Uterus (tissue), 3 donors: ENCODE measurements at regions not wholly inside any gene's neighbourhood (a gene's known extent, or its start where the extent isn't known, plus 50 kb on each side); places are given as distances from the start of the nearest gene placed in this dataset.
"Not testable (repeated sequence)": the region's sequence is repeated elsewhere in the genome, so short reads cannot be mapped to it uniquely, and the experiment has no call there.

Source experiments
- DNase-seq, 2 donors: peaks; one replicate each; pipeline ENCODE4 v3.0.0-alpha.2; 2019 to 2020
- H3K27ac ChIP-seq, 2 donors: fragments of 200-600 bp; sonication (generic); 1 replicate in 1 of 2; 2 replicates in 1 of 2; pipeline ENCODE4 v1.5.1; 2016 to 2018
- H3K27me3 ChIP-seq, 2 donors: fragments of 200-600 bp; sonication (generic); one replicate each; pipeline ENCODE4 v1.5.1; 2018 to 2019; ENCODE audit warnings: control low read depth in 1 of 2
- H3K36me3 ChIP-seq, 2 donors: fragments of 200-600 bp; sonication (generic); one replicate each; pipeline ENCODE4 v1.5.1; 2019; ENCODE audit warnings: control low read depth in 1 of 2
- H3K4me1 ChIP-seq, 2 donors: fragments of 200-600 bp; sonication (generic); one replicate each; pipeline ENCODE4 v1.5.1; 2018 to 2019; ENCODE audit warnings: control low read depth in 1 of 2
- H3K4me3 ChIP-seq, 2 donors: fragments of 200-600 bp; sonication (generic); 1 replicate in 1 of 2; 2 replicates in 1 of 2; pipeline ENCODE4 v1.5.1; 2018 to 2019; ENCODE audit warnings: mild to moderate bottlenecking in 1 of 2
- H3K9me3 ChIP-seq, 2 donors: fragments of 200-600 bp; sonication (generic); one replicate each; pipeline ENCODE4 v1.5.1; 2019; ENCODE audit warnings: control low read depth in 1 of 2
- CTCF ChIP-seq, 4 experiments: fragments of 200-600 bp in 2 of 4; fragments of 450-650 bp in 2 of 4; sonication (generic) in 2 of 4; IDR thresholded peaks; one replicate each; pipeline ENCODE4 v1.5.1; 2016 to 2019; ENCODE audit warnings: antibody characterized with exemption in 4 of 4, mild to moderate bottlenecking in 2 of 4, moderate library complexity in 1 of 4
- POLR2A ChIP-seq, 2 donors: fragments of 450-650 bp; IDR thresholded peaks; one replicate each; pipeline ENCODE4 v1.6.1; 2016; ENCODE audit warnings: antibody characterized with exemption in 2 of 2, mild to moderate bottlenecking in 1 of 2, moderate library complexity in 1 of 2
- intact Hi-C: fragments of 100-400 bp; cut with DNase I; formaldehyde crosslinking; loops from one replicate; pipeline ENCODE4 v1.15.1; 2023; ENCODE audit warnings: low total_unique reads
- donor health status: DM: yes; HTN: yes; CAD: no.

DNA sequence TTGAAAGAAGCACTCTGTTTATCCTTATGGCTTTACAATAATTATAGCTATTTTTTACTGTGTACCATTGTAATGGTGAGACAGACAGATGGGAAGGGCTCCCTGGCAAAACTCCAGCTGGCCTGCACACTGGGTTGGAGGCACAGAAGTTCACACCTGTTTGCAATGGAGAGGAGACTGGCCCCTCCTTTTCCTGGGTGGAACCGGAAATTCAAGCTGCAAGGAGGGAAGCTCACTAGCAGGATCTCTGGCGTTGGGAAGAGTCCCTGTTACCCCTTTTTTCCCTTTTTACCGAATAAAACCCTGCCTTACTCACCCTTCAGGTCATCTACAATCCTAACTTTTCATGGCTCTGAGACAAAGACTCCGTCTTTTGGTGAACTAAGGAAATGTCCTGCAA is 100.3 kb upstream of the TFPI start:
- no peaks in the 10 kb centered on the region for H3K36me3 ChIP-seq
- no peak overlapping the region for H3K4me3 ChIP-seq
- no peak overlapping the region for H3K27ac ChIP-seq
- no peaks in the 10 kb centered on the region for H3K27me3 ChIP-seq
- TF ChIP-seq CTCF (IDR thresholded peaks at IDR 0.05) (no peak), POLR2A (IDR thresholded peaks at IDR 0.05) (no peak)
- no peak for DNase-seq
- intact Hi-C loops, result no loop called here
- H3K9me3 ChIP-seq, result no peaks in the 10 kb centered on the region
- no peaks in the 10 kb centered on the region for H3K4me1 ChIP-seq

GRCh38 chr2:187655001-187655400 is 100.8 kb upstream of the TFPI start:
- H3K4me3 ChIP-seq, result no peak overlapping the region
- no peaks in the 10 kb centered on the region for H3K4me1 ChIP-seq
- TF ChIP-seq POLR2A (IDR thresholded peaks at IDR 0.05), result no peak
- TF ChIP-seq CTCF (IDR thresholded peaks at IDR 0.05), result no peak
- DNase-seq, result no peak
- no peak overlapping the region for H3K27ac ChIP-seq
- H3K9me3 ChIP-seq, result no peaks in the 10 kb centered on the region
- intact Hi-C loops, result no loop called here
- no peaks in the 10 kb centered on the region for H3K36me3 ChIP-seq
- no peaks in the 10 kb centered on the region for H3K27me3 ChIP-seq

DNA sequence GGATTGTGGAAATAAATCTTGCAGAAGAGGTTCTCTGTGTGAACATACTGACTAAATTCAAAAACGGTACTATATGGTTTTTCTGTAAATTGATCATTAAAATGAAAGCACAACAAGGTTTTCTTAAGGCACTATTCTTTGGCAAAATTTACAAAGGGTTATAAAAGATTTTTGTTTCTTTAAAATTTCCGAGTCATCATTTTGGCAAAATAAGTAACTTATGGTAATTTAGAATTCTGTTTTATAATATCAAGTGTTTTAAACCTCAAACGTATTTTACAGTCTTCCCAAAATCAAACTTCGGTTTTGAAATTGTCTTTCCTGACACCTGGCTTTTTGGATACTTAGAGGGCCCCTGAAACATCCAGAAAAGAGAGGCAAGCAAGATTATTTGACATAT is 101.9 kb upstream of the TFPI start:
- no peaks in the 10 kb centered on the region for H3K9me3 ChIP-seq
- H3K36me3 ChIP-seq, result no peaks in the 10 kb centered on the region
- H3K4me1 ChIP-seq, result no peaks in the 10 kb centered on the region
- no peak for DNase-seq
- no peak overlapping the region for H3K4me3 ChIP-seq
- no peak overlapping the region for H3K27ac ChIP-seq
- no peaks in the 10 kb centered on the region for H3K27me3 ChIP-seq
- intact Hi-C loops, result no loop called here
- TF ChIP-seq POLR2A (IDR thresholded peaks at IDR 0.05) (no peak), CTCF (IDR thresholded peaks at IDR 0.05) (no peak)

DNA sequence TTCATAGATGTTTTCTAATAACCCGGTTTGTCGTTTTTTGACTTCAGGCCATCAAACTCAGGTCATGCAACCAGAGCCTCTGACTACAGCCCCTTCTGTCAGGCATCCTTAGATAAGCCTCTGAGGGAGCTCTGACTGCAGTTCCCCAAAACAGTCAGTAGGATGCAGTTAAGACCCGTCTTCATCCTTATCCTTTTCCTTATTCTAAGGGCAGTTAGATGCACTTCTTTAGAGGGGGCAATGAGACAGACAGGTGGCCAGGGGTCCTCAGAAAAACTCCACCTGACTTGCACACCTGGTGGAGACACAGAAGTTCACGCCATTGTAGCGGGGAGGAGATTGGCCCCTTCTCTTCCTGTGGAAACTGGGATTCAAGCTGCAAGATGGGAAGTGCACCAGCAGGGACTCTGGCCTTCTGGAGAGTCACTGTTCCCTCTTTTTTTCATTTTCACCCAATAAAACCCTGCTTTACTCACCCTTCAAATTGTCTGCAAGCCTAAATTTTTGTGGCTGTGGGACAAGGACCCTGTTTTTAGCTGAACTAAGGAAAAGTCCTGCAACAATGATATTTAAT is 104.8 kb upstream of the TFPI start:
- no peak for TF ChIP-seq POLR2A (IDR thresholded peaks at IDR 0.05)
- H3K4me1 ChIP-seq, result no peaks in the 10 kb centered on the region
- H3K9me3 ChIP-seq, result peaks cover 0 to 2% of the 10 kb centered on the region in 2 donors
- intact Hi-C loops, result no loop called here
- H3K36me3 ChIP-seq, result no peaks in the 10 kb centered on the region
- DNase-seq, result no peak
- H3K4me3 ChIP-seq, result no peak overlapping the region
- H3K27ac ChIP-seq, result no peak overlapping the region
- no peaks in the 10 kb centered on the region for H3K27me3 ChIP-seq

GRCh38 chr2:187676050-187676449 is 121.8 kb upstream of the TFPI start:
- H3K4me1 ChIP-seq, H3K9me3 ChIP-seq, H3K36me3 ChIP-seq, H3K27me3 ChIP-seq, intact Hi-C loops, H3K4me3 ChIP-seq, DNase-seq, H3K27ac ChIP-seq: not testable (repeated sequence)

GRCh38 chr2:187679454-187679853 is 125.2 kb upstream of the TFPI start:
- Histone ChIP-seq H3K4me1 (no peaks in the 10 kb centered on the region), H3K9me3 (no peaks in the 10 kb centered on the region), H3K4me3 (no peak overlapping the region), H3K36me3 (no peaks in the 10 kb centered on the region), H3K27ac (no peak overlapping the region), H3K27me3 (no peaks in the 10 kb centered on the region)
- intact Hi-C loops, result no loop called here
- no peak for TF ChIP-seq CTCF (IDR thresholded peaks at IDR 0.05)
- no peak for TF ChIP-seq POLR2A (IDR thresholded peaks at IDR 0.05)
- no peak for DNase-seq
